ENCODE measurements at regions not wholly inside any gene's neighbourhood (a gene's known extent, or its start where the extent isn't known, plus 50 kb on each side); places are given as distances from the start of the nearest gene placed in this dataset.
"Not testable (repeated sequence)": the region's sequence is repeated elsewhere in the genome, so short reads cannot be mapped to it uniquely, and the experiment has no call there.

- DNase-seq, result no peak
Observed at GRCh38 chr4:84276752-84277151, 222.3 kb downstream of the NKX6-1 start.

GRCh38 chr4:84269536-84270044 is 229.5 kb downstream of the NKX6-1 start:
- no peak for DNase-seq

DNA sequence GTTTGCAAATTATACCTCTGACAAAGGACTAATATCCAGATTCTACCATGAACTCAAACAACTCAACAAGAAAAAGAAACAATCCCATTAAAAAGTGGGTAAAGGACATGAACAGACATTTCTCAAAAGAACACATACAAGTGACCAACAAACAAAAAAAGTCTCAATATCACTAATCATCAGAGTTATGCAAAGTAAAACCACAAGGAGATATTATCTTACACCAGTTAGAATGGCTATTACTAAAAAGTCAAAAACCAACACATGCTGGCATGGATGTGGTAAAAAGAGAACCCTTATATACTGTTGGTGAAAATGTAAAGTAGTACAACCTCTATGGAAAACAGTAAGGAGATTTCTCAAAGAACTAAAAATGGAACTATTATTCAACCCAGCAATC is 234.4 kb downstream of the NKX6-1 start:
- DNase-seq, result no peak

DNA sequence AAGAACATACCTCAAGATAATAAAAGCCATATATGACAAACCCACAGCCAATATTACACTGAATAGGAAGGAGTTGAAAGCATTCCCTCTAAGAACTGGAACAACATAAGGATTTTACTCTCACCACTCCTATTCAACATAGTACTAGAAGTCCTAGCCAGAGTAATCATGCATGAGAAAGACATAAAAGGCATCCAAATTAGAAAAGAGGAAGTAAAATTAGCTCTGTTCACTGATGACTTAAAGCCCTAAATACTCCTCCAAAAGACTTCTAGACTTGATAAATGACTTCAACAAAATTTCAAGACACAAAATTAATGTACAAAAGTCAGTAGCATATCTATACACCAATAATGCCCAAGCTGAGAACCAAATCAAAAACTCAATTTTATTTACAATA is 235.7 kb downstream of the NKX6-1 start:
- no peak for DNase-seq

DNA sequence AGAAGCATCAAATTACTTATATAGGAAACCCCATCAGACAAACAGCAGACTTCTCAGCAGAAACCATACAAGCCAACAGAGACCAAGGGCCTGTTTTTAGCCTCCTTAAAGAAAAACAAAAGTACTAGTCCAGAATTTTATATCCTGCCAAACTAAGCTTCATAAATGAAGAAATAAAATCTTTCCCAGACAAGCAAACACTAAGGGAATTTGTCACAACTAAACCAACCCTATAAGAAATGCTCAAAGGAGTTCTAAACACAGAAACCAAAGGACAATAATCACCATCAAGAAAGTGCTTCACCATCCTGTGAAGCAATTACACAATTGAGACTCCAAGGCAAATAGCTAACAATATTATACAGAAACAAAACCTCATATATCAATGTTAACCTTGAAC is 238.6 kb downstream of the NKX6-1 start:
- DNase-seq, result no peak

- DNase-seq, result no peak
Observed at GRCh38 chr4:84258905-84259830, 239.9 kb downstream of the NKX6-1 start.

GRCh38 chr4:84254537-84254936 is 244.6 kb downstream of the NKX6-1 start:
- no peak for DNase-seq

DNA sequence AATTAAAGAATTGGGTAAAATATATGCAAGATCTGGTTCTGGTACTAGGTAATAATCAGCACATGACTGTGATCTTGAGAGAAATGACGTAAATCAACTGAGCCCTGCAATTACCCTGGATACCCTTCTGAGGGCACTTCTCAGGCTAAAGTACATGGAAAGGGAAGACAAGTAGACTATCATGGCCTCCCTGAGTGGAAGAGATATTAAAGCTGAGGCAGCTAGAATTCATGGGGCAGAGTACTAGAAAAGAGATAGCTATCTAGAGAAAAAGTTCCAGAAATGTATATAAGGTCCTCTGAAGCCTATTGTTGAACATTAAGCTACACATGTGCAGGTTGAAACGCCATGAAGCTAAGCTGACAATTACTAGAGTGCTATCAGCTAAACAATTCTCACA is 249.6 kb downstream of the NKX6-1 start:
- no peak for DNase-seq

GRCh38 chr4:84245042-84245441 is 254.1 kb downstream of the NKX6-1 start:
- DNase-seq, result not testable (repeated sequence)

DNA sequence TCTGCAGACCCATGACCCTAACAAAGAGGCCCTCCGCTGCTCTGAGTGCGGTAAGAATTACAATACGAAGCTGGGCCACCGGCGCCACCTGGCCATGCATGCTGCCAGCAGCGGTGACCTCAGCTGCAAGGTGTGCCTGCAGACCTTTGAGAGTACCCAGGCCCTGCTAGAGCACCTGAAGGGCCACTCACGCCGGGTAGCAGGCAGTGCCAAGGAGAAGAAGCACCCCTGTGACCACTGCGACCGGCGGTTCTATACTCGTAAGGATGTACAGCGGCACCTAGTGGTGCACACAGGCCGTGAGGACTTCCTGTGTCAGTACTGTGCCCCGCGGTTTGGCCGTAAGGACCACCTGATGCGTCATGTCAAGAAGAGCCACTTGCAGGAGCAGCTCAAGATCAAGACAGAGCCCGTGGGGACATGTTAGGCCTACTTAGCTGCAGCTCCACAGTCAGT is 254.7 kb downstream of the NKX6-1 start:
- DNase-seq, result not testable (repeated sequence)

DNA sequence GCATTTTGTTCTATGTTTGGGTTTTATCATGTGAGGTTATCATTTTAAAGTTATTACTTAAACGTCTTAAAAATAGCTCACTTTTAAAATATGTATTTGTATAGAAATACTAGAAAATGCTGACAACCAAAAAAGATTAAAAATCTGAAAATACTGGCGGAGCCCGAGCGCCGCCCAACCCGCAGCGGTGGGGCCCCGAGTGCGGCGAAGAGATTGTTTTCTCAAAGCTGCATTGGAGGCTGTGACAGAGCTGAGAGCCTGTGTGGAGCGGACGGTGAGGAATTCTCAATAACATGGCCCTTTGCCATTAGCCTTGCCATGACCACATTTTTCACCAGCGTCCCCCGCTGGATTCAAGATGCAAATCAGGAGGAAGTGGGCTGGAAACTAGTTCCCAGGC is 255.4 kb downstream of the NKX6-1 start:
- no peak for DNase-seq

- no peak for DNase-seq
Observed at GRCh38 chr4:84239278-84239845, 259.7 kb downstream of the NKX6-1 start.

DNA sequence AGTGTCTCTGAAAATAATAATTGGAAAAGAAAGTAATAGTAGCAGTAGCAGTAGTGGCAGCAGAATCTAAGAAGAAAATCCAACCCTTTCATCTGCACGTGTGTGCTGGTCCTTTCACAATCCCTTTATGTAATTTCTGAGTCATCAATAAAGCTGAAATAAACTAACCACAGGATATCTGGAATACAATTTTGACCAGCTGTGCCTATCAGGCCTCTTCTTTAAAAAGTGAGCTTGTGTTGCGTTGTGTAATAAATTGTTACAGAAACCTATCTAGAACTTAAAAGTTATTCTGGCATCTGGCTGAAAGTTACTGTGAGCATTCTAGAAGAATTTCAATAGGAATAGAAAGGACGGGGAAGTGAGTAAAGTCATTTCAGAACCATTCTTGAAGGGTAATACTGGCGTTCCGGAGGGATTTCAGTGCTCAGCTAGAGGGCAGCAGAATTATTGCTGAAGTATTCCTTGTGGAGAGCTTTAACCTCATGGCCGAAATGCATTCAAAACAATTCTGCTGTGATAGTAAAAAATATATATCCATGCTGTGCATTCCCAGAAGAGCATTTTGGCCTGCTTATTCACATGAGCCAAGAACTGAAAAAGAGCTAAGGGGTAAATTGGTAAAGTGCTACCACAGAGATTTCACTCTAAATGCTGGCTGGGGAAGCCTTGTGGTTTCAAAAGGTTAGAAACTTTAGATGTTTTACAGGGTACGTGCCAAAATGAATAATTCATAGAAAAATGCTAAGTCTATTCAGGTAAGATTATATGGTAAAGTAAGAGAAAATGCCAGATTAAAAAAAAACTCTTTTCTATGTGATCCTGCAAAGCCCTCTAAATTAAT is 260.6 kb downstream of the NKX6-1 start:
- no peak for DNase-seq

GRCh38 chr4:84237008-84237407 is 262.1 kb downstream of the NKX6-1 start:
- no peak for DNase-seq

DNA sequence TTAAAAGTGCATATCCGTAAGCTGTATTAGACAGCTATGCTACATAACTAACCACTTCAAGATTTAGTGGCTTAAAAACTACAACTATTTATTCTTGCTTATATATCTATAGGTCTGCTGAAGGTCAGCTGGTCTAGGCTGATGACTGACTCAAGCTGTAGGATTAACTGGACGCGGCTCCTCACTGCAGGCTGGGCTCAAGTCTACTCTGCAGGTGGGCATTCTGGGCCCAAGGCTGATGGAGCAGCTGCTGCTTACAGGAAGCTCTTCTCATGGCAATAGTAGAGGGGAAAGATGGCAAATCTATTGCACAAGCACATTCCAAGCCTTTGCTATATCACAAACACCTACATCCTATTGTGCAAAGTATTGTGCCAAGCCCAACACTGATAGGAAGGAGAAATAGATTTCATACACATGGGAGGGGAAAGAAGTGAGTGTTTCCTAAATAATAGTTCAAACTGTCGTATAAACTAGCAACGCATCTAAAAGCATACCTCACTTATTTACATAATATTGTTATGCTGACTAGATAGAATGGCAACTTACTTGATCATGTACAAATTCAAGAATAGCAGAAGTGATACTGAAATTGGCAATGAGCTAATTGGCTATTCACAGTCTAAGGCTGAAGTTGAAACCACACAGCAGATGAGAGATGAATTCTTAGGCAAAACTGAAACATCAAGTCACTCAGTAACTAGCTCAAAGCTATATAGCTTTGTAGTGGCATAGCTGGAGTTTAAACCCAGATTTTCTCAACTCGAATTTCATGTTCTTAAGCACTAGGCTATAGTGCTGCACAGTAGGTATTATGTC is 263.8 kb downstream of the NKX6-1 start:
- no peak for DNase-seq

DNA sequence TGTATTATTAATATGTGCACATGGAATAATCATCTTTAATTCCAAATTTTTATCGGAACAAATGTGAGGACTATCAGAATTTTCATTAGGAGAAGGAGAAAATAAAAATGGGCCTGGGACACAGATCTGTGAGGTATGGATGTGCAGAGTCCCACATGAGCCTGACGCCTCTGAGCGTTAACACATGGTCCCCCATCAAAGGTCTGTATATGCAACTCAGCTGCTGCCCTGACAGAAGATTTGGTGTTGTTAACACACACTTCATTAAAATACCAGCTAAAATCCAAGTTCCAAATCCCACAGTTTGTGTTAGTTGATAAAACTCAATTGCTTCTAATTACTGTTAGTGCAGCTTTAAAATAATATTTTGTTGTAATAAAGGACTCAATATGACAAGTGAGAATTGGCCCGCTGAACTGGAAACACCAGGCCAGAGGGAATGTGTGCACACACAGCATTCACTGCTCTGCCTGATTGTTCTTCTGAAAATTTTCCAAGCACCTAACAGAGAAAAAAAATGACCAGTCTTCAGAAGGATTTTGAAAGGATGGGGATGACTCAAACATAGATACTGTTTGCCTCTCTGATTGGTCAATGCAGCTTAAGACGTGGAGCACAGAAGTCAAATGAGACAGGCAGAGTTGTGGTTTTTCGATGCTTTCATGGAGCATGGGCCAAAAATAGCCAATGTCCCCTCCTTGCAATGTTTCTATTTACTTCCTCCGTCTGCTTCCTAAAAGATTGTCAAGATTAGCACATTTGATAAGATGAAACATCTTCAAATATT is 266.6 kb downstream of the NKX6-1 start:
- DNase-seq, result no peak

DNA sequence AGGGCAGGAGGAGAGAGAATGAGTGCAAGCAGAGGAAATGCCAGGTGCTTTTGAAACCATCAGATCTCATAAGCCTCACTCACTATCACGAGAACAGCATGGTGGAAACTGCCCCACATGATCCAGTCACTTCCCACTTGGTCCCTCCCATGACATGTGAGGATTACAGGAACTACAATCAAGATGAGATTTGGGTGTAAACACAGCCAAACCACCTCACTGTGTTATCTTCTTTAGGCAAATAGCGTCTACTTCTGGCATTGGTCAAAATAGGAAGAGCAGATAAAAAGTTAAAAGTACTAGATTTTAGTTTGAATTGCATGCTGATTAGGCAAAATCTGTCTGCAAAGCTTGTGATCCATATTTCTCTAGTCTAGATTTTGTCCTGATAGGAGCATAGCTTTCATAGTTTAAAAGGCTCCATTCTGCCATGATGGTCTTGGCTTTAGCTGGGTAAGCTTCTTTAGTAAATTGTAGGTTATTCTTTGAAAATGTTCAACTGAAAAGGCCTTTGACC is 267.5 kb downstream of the NKX6-1 start:
- DNase-seq, result no peak

GRCh38 chr4:84224522-84224921 is 274.6 kb downstream of the NKX6-1 start:
- no peak for DNase-seq

- no peak for DNase-seq
Observed at GRCh38 chr4:84221704-84222103, 277.4 kb downstream of the NKX6-1 start.

DNA sequence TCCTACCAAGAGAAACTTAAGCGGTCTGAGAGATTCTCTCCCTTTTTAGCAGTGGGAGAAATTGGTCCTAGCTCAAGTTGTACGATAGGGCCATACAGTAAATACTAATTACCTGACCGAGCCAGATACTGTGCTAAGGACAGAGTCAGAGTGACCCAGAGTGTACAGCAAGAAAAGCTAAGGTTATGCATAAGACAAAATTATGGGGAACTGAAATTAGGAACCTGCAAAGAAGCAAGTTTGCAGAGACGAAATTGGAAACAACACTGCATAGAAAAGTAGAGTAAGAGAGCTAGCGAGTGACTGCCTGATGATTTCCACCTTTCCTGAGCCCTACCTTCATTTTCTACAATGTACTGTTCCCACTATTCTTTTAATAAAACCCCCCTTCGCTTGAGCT is 278.1 kb downstream of the NKX6-1 start:
- no peak for DNase-seq

DNA sequence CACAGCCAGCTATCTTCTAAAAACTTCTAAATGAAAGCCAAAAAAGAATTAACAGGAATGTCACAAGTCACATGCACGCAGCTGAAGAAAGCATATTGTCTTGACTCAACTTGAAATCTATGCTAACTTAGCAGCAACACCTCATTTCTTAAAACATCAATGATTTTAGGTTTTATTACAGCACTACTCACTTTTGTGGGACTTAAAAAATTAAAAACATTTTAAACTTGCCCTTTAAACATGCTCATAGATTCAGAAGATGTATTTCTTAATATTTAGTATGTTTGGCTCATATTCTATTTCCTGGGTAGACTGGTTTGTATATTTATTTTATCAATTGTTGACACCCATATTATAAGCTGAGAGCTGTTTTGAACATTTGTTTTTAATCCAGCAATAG is 279.4 kb downstream of the NKX6-1 start:
- no peak for DNase-seq
